Right atrium auricular region (tissue), 2 donors: ENCODE measurements at regions not wholly inside any gene's neighbourhood (a gene's known extent, or its start where the extent isn't known, plus 50 kb on each side); places are given as distances from the start of the nearest gene placed in this dataset.

Experiments
- DNase-seq: peaks from one replicate; pipeline ENCODE4 v3.0.0-alpha.2; 2019; ENCODE audit warnings: low spot score
- H3K27ac ChIP-seq, 2 donors: fragments of 200-600 bp; sonication (generic); 1 replicate in 1 of 2; 2 replicates in 1 of 2; pipeline ENCODE4 v1.5.1; 2016 to 2019
- H3K27me3 ChIP-seq, 2 donors: fragments of 200-600 bp; sonication (generic); one replicate each; pipeline versions ENCODE4 v1.5.1 to v1.6.0; 2017 to 2019
- H3K36me3 ChIP-seq: fragments of 200-600 bp; sonication (generic); one replicate; pipeline ENCODE4 v1.5.1; 2016
- H3K4me1 ChIP-seq, 2 donors: fragments of 200-600 bp; sonication (generic); one replicate each; pipeline versions ENCODE4 v1.5.1 to v1.6.0; 2017 to 2019
- H3K4me3 ChIP-seq, 2 donors: fragments of 200-600 bp; sonication (generic); 1 replicate in 1 of 2; 2 replicates in 1 of 2; pipeline ENCODE4 v1.5.1; 2017 to 2019; ENCODE audit warnings: mild to moderate bottlenecking in 1 of 2, moderate library complexity in 1 of 2
- H3K9me3 ChIP-seq, 2 donors: fragments of 200-600 bp; sonication (generic); one replicate each; pipeline ENCODE4 v1.5.1; 2019
- TF ChIP-seq, protein P1 (sequence below), 2 donors: fragments of 200-600 bp; sonication (generic); IDR thresholded peaks; one replicate each; pipeline ENCODE4 v1.5.1; 2019; ENCODE audit warnings: antibody characterized with exemption in 2 of 2

DNA sequence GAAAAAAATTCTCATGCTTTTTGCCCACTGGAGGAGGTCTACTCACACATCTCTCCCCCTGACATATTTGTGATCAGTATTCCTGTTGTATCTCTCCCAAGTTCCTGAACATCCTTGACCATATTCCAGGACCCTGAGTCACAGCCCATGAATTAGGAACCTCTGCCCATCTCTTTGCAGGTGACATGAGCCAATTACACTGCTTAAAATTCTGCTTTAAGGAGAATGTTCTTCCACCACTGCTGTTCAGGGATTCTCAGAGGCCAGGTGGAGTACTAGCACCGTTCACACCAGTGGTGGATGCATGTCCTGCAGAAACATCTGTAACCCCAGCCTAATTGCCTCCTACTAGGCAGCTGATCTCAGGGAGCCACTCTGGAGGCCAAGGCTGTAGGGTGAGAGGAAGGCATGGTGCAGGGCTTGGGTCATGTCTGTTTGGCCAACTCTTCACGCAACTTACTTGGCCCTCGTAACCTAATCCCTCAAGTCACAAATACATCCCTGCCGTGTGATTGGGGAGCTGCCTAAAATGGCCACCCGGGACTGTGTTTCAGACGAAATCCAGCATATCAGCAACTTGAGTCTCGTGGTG is 104.8 kb downstream of the GGTLC2 start:
- Histone ChIP-seq H3K36me3 (no peaks in the 10 kb centered on the region), H3K27ac (no peak overlapping the region), H3K4me3 (no peak overlapping the region), H3K9me3 (no peaks in the 10 kb centered on the region), H3K27me3 (no peaks in the 10 kb centered on the region), H3K4me1 (no peaks in the 10 kb centered on the region)
- no peak for DNase-seq
- TF ChIP-seq, protein P1, sequence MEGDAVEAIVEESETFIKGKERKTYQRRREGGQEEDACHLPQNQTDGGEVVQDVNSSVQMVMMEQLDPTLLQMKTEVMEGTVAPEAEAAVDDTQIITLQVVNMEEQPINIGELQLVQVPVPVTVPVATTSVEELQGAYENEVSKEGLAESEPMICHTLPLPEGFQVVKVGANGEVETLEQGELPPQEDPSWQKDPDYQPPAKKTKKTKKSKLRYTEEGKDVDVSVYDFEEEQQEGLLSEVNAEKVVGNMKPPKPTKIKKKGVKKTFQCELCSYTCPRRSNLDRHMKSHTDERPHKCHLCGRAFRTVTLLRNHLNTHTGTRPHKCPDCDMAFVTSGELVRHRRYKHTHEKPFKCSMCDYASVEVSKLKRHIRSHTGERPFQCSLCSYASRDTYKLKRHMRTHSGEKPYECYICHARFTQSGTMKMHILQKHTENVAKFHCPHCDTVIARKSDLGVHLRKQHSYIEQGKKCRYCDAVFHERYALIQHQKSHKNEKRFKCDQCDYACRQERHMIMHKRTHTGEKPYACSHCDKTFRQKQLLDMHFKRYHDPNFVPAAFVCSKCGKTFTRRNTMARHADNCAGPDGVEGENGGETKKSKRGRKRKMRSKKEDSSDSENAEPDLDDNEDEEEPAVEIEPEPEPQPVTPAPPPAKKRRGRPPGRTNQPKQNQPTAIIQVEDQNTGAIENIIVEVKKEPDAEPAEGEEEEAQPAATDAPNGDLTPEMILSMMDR (IDR thresholded peaks at IDR 0.05) = no peak

DNA sequence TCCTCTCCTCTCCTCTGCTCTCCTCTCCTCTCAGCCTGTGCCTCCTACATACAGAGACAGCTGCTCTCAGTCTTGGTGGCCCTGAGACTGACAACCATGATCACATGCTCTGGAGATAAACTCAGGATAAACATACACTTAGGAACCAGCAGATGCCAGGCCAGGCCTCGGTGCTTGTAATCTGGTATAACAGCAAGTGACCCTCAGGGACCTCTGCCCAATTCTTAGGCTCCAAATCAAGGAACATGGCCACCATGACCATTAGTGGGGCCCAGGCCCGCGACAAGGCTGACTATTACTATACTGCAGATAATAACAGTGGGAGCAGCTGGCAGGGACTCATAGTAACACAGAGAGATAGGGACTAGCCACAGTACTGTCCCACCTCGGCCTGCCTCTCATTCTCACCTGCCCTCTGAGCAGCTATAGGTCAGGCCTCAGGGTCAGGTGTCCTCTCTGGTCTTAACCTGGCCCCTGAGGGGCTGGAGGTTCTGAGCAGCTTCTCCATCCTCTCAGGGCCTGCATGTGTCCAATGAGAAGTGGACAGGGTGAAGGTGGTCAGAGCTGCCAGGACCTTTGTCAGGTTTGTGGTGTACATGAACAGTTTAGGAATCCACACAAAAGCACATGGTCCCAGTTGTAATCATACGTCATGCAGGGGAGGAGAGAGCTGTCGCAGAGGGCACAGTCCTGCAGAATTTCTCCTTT is 106.1 kb downstream of the GGTLC2 start:
- no peaks in the 10 kb centered on the region for H3K27me3 ChIP-seq
- H3K36me3 ChIP-seq = no peaks in the 10 kb centered on the region
- DNase-seq = no peak
- no peaks in the 10 kb centered on the region for H3K9me3 ChIP-seq
- TF ChIP-seq, protein P1 (IDR thresholded peaks at IDR 0.05) = no peak
- H3K4me1 ChIP-seq = no peaks in the 10 kb centered on the region
- no peak overlapping the region for H3K4me3 ChIP-seq
- no peak overlapping the region for H3K27ac ChIP-seq

DNA sequence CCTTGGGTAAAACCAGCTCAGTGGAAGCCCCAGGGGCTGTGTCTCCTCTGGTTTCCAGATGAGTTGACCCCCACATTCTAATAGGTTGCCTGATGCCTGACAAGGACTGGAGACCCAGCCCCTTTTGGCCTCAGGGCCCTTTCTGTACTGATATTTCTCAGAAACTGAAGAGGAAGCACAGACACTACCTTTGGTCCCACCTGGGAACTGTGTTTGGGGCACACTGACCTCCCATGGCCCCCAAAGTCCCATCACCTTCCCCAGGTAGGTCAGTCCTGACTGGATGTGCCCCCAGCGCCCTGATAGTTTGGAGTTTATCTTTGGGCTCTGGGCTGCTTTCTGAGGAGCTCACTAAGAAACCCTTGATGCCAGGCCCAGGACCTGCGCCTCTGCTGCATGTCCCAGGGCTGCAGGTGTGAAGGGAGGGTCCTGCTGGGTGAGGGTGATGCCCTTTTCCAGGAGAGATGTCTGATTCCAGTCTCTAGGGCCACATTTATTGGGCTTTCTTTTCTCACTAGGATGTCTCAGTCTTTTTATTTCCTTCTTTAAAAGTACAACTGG is 106.7 kb downstream of the GGTLC2 start:
- H3K27ac ChIP-seq = no peak overlapping the region
- no peak for DNase-seq
- H3K27me3 ChIP-seq = no peaks in the 10 kb centered on the region
- H3K4me3 ChIP-seq = no peak overlapping the region
- H3K4me1 ChIP-seq = no peaks in the 10 kb centered on the region
- no peaks in the 10 kb centered on the region for H3K36me3 ChIP-seq
- TF ChIP-seq, protein P1 (IDR thresholded peaks at IDR 0.05) = no peak
- no peaks in the 10 kb centered on the region for H3K9me3 ChIP-seq

DNA sequence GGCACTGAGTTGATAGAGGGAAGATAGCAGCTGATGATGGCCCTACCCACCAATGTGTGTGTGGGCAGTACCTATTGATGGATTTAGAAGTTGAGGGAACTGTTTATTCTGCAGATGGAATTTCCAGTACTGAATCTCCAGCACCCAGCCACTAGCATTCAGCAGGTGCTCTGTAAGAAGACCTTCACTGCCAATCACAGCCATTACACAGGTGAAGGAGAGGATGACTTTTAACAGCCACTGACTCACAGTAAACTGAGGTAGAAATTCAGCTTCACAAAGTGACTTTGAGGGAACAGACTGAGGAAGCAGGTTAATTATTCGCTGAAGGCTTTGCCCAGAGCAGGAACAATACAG is 107.8 kb downstream of the GGTLC2 start:
- DNase-seq = no peak
- Histone ChIP-seq H3K4me1 (no peaks in the 10 kb centered on the region), H3K36me3 (no peaks in the 10 kb centered on the region), H3K4me3 (no peak overlapping the region), H3K27me3 (no peaks in the 10 kb centered on the region), H3K27ac (no peak overlapping the region), H3K9me3 (no peaks in the 10 kb centered on the region)
- TF ChIP-seq, protein P1 (IDR thresholded peaks at IDR 0.05) = no peak

DNA sequence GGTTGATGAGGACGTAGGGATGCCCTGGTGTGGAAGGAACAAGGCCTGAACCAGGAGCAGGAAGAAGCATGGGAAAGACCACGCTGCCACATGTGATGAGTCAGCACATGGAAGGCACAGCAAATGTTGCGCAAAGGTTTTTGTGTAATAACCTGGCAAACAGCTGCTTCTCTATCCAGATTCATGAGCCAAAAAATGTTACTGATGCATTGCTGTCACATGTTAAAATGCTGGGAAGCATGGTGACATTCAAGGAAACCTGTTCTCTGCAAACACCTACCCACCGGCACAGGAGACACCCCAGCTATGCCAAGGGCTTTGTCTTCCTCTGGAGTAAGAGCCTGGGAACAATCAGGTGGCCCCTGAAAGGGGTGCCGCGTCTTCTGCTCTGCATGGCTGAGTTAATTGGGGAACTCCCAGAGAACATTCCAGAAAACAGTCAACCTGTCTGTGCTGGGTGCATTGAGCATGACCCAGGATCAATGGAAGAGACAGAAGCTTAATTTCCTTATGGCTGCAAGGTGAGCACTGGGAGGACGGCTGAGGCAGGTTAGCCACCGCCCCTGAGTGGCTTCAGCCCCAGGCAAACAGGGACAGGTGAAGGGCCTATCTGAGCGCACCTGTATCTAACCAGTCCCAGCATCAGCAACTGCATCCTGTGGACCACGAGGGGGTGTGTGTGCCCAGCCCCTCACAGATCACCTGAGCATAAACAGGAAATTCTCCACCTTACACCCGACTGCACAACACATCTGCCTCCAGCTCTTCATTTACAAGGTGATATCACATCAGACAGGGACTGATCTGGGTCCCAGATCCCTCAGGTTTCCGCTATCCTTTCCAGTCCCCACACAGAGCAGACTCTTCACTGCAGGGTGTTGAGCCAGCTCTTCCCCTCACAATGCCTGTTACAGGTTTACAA is 108.4 kb downstream of the GGTLC2 start:
- no peaks in the 10 kb centered on the region for H3K9me3 ChIP-seq
- DNase-seq = peak; percentile 71
- no peaks in the 10 kb centered on the region for H3K4me1 ChIP-seq
- H3K27ac ChIP-seq = no peak overlapping the region
- no peaks in the 10 kb centered on the region for H3K27me3 ChIP-seq
- H3K4me3 ChIP-seq = no peak overlapping the region
- H3K36me3 ChIP-seq = no peaks in the 10 kb centered on the region
- TF ChIP-seq, protein P1 (IDR thresholded peaks at IDR 0.05) = no peak
